GM19455 (cell line): ENCODE measurements at regions not wholly inside any gene's neighbourhood (a gene's known extent, or its start where the extent isn't known, plus 50 kb on each side); places are given as distances from the start of the nearest gene placed in this dataset.
"Not testable (repeated sequence)": the region's sequence is repeated elsewhere in the genome, so short reads cannot be mapped to it uniquely, and the experiment has no call there.

ENCODE experiments used
- ATAC-seq: cut with Tn5 transposase; IDR thresholded peaks from one replicate; pipeline ENCODE4 v1.9.1; 2021; ENCODE audit not compliant: unreplicated experiment

DNA sequence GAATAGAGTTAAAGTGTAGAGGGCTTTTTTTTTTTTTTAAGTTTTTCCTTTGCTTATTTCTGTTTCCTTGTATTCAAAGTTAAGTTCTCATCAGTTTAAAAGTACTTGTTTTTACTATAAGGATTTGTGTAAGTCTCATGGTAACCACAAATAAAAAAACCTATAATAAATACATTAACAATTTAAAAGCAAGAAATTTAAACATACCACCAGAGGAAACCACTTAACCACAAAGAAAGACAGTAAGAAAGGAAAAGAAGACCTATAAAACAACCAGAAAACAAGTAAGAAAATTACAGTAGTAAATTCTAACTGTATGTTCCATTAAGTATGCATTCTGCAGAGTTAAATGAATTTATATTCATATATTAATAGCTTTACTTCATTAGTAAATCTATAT, 999.1 kb upstream of the ATXN8OS start:
- ATAC-seq = no peak

DNA sequence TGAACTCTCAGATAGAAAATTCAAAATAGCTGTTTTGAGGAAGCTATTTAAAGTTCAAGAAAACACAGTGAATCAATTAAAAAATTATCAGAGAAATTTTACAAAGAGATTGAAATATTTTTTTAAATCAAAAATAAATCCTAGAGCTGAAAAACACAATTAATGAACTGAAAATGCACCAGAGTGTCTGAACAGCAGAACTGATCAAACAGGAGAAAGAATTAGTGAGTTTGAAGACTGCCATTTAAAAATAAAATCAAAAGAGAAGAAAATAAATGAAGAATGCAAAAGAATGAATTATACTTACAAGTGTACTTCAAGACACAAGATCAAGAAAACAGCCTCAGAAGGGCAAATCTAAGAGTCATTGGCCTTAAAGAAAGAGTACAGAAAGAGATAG, 1000.2 kb upstream of the ATXN8OS start:
- no peak for ATAC-seq

DNA sequence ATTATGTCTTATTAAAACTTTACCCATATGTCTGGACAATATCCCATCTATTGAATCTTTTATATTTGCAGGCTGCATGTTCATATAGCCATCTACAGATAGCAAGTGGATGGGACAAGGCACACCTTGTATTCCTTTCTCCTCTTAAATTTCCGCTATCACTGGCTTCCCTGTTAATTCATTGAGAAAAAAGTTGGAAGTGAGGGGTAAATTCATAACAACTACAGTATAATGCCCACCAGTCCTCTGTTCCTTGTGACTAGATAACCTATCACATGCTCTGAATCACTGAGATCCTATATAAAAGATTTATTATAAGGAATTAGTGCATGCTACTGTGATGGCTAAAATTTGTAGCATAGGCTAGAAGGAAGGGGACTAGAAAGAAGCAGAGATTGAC, 1005.8 kb upstream of the ATXN8OS start:
- no peak for ATAC-seq

DNA sequence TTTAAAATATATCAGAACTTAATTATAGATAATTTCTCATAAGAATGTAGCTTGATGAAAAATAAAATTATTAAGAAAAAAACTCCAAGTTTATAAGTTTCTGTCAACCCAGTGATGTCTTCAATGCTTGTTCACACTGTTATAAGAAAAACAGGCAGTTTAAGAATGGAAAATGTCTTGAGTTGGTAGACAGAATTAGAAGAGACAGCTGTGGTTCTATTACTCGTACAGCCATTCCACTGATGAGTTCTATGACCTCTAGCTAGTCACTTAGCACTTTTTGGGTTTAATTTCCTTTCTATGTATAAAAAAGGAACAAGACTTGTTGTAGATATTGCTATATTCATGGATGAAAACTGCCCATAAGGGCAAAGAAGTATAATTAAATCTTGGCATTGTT, 1013.1 kb upstream of the ATXN8OS start:
- no peak for ATAC-seq

DNA sequence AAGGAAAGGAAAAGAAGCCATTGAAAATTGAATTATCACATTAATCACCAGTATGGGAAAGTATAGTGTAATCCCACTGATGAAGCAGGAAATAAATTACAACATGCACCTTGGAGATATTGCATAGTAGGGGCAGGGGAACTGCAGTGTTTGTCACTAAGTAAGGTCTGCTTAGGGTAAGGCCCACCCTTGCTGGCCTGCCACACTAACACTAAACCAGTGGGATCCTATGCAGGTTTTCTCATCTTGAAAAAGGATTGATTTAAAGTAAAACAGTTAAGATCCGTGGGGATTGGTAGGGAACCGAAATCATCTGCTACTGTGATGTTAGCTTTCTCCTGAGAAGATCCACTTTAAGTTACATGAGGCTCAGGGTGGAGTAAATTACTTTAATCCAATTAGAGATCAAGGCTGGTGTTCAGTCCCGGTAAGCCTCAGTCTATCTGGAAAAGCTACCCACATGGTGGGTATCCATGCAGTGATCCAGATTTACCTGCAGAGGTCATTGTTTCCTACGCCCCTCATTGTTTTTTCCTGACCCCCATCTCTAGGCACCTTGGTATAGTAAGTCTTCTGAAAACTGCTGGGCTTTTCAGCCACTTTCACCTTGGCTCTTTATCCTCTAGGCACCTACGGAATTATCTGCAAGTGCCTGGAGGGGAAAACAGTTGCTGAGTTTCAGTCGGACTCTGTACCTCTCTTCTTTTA, 1014.9 kb upstream of the ATXN8OS start:
- no peak for ATAC-seq

DNA sequence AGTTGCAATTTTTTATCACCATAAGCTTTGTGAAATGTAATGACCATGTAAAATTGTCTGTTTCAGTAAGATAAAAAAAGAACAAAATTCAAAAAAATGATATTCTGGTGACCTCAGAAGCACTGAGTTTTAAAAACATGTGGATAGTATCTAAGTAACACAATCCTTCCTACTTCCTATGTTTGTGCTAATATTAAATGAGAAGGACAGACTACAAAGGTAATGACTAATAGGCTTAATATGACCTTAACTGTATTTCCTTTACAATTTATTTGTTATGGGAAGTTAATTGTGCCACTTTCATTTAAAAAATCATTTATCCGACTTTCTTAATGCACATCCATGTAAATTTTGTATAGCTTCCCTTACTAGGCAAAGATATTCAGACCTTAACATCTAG, 1030.4 kb upstream of the ATXN8OS start:
- no peak for ATAC-seq

DNA sequence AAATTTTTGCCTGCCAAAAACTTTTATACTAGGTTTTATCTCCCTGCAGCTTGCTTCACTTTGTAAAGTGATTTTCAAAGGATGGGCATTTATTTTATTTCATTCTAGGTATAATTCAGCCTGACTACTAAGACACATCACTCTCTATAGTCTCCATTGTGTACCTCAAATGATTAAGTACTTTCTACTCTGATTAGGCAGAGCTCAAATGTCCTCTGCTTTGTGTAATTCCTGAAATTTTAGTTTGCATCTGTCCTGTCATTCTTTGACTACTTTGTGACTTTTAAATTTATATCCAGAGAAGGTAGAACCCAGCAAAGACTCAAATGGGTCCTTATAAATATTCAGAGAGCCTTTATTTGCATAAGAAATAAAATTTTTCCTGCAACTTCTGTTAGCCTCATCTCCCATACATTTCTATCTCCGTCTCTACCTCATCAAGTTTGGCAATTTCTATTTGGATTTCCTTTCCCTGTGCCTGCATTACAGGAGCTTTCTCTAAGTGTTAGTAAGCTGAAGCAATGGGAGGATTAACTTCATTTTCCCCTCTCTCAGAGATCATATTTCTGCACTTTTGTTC, 1038.0 kb upstream of the ATXN8OS start:
- ATAC-seq = no peak

DNA sequence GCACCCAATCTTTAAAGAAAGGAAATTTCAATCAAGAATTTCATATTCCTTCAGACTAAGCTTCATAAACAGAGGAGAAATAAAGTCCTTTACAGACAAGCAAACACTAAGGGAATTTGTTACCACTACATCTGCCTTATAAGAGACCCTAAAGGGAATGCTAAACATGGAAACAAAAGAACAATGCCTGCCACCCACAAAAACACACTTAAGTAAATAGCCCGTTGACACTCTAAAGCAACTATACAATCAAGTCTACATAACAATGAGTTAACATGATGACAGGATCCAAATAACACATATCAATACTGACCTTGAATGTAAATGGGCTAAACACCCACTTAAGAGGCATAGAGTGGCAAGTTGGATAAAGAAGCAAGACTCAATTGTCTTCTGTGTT, 1056.9 kb upstream of the ATXN8OS start:
- no peak for ATAC-seq

DNA sequence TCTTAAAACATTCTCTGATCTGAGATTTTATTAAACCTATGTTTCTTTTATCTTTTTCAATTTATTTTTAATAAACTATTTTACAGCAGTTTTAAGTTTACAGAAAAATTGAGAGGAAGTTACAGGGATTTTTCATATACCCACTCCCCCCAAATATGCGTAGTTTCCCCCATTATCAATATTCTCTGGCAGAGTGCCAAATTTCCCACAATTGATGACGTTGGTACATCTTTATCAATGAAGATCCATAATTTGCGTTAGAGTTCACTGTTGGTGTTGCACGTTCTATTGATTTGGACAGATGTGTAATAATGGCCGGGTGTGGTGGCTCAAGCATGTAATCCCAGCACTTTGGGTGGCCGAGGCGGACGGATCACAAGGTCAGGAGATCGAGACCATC, 1063.0 kb upstream of the ATXN8OS start:
- no peak for ATAC-seq

DNA sequence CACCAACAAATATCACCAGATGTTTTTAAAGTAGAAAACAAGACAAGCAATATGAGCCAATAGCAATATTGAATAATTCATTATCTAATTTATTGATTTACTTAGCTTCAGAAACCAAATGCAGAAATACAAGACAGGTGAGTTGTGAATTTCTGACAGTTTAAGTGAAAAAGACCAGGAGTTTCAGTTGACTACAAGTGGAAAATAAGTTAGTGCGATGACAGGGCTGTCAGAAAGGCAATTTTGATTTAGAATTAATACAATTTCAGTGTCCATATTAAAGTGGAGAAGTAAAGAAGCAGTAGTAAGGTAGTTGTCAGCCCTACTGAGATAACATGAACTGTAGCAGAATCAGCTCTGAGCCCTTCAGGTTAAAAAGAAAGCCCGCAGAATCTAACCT, 1066.7 kb upstream of the ATXN8OS start:
- ATAC-seq = no peak

DNA sequence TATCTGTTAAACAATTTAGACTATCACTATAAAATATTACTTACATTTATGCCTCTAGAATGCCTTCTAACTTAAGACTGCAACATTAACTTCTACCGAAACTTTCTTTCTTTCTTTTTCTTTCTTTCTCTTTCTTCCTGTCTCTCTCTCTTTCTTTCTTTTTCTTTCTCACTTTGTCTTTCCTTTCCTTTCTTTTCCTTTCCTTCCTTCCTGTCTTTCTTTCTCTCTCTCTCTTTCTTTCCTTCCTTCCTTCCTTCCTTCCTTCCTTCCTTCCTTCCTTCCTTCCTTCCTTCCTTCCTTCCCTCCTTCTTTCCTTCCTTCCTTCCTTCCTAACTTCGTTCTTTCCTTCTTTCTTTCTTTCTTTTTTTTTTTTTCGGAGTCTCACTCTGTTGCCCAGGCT, 1071.9 kb upstream of the ATXN8OS start:
- no peak for ATAC-seq

DNA sequence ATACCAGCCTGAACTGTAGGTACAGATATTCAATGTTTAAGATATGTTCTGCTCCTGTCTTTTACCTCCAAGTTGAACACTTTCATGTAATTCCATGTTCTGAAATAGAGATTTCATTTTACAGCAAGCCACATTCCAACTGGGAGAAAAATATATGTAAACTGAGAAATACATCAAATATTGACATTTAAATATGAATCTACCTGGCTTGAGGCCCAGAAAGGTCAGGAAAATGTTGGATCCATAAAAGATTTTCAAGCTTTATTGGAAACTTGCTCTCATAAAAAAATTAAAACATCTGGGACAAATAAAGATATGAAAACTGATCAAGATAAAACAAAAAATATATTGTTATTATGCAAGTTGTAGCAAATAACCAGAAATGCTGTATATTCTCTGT, 1078.7 kb upstream of the ATXN8OS start:
- no peak for ATAC-seq

DNA sequence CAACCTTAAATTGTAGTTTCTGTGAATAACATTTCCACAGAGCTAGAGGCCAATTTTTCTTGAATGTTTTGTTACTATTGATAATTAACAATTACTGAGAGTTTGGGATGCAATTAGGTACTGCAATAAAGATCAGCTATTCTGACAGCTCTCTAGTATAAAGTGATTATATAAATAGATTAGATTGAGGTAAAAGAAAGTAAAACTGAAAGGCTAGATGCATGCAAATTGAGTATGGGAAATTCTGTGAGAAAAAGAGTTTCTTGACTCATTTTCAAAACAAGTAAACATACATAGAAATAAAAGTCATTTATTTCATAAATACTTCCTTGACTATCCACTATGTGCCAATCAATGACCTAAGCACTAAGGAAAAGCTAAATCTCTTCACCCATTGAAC, 1087.5 kb upstream of the ATXN8OS start:
- no peak for ATAC-seq

DNA sequence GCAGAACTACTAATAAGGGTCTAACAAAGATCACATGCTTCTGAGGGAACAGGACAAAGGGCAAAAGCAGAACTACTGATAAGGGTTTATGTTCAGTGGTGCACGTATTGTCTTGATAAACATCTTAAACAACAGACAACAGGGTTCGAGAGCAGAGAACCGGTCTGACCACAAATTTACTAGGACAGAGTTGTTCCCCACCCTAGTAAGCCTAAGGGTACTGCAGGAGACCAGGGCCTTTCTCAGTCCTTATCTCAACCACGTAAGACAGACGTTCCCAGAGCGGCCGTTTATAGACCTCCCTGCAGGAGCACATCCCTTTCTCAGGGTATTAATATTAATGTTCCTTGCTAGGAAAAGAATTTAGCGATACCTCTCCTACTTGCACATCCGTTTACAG, 1089.5 kb upstream of the ATXN8OS start:
- ATAC-seq = not testable (repeated sequence)

DNA sequence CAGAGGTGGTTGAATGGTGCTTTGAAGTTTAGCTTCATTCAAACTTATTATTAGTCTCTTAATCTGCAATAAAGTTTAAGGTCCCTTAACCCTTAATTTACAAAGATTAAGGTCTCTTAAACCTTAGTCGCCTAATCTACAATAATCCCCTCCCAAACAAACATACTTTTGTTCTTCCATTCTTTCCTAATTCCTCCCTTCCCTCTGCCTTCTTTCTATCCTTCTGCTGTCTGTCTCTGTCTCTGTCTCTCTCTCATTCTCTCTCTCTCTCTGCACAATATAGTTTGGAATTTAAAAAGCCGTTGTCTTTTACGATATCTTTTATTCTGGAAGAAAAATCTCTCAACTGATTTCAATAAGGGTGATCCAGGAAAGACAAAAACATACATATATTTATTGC, 1096.8 kb upstream of the ATXN8OS start:
- no peak for ATAC-seq

DNA sequence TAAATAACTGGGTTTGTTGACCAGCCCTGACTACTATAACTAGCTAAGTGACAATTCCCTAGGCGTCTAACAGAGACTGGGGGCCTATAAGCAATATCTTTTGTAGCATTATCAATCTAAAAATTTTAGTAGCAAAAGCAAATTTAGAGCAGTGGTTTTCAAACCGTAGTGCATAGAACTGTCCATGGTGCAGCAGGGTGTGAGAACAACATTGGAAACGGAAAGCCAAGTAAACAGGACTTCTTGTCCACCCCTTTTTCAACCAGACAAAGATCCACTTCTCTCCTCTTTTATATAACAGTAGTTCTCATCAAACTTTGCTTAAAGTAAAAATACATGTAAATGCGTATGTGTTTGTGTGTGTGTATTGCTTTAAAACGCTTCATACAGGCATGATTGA, 1099.1 kb upstream of the ATXN8OS start:
- ATAC-seq = no peak

DNA sequence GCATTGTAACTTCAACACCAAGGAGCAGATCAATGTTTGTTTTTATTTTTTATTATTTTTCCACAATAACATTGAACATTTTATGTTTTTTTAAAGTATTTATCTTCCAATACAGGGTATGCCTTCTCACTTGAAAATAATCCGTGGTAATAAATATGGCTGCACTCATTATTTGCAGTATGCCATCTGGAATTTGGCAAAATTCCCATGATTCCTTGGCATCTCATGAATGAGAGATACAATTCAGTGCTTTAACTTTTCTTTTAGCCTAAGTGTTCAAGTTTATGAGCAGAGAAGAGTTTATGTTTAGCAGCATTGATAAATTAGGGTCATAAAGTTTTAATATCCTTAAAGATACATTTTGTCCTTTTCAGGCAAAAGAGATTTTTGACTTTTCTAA, 1109.6 kb upstream of the ATXN8OS start:
- ATAC-seq = no peak

DNA sequence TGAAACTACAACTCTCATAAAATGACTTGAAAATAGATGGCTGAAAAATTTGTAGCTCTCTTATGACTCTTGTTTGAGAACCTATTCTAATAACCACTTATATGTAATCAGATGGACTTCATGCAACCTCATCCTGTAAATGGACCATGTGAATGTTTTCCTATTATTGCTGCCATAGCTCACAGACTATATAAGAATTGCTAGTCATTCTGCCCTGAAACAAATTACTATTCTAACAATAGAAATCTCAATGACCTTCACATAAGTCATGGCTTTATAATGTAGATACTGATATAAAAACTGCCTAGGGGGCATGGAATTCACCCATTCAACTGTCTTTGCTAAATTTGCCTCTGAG, 1111.0 kb upstream of the ATXN8OS start:
- ATAC-seq = no peak

DNA sequence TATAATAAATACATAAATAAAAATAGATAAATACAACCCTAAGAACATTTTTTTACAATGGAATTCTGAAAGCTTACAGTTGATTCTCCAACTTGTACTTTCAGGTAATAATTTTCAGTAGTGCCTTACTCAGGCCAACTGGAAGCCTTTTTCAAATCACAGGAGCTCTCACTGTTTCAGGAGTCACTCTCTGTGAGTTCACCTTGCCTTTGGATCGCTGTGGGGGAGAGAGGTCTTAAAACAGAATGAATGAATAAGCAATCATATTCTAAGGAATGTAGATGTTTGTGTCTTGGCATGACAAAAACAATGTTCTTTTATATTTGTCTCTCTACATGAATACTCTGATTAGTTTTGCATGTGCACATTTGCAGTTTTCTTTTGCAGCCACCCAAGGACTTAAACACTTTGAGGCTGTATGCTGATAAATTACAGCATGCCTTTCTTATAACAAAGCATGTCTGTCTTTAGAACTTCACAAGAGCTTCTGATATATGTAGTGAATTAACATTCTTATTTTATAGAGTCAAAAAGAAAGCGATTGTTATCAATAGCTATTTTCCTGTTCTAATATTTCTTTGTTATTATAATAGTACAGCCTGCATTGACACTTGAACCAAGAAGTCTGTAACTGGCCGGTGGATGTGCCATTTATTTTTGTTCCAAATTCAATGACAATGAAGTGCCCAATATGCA, 1111.5 kb upstream of the ATXN8OS start:
- no peak for ATAC-seq

DNA sequence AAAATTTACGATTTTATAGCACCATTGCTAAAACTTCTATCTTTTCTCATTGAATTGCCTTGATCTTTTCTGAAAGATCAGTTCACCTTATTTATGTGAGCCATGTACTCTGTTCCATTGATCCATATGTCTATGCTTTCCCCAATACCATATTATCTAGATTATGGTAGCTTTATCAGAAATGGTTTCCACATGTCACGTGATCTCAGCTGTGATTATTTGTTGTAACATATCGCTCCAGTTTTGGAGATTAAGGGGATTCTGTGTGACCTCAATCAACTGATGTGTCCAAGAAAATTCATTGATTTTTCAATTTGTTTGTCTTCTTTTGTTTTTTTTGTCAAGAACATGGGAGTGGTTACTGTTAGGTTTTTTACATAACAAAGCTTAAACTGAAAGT, 1114.5 kb upstream of the ATXN8OS start:
- ATAC-seq = no peak

DNA sequence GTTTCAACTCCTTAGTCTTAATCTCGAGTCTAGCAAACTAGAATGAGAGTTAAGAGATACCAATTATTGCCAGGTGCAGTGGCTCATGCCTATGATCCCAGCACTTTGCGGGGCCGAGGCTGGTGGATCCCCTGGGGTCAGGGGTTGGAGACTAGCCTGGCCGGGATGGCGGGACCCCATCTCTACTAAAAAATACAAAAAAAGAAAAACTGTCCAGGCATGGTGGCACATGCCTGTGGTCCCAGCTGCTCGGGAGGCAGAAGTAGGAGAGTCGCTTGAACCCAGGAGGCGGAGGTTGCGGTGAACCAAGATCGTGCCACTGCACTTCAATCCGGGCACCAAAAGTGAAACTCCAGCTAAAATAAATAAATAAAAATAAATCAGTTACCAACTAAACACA, 1119.5 kb upstream of the ATXN8OS start:
- ATAC-seq = no peak

DNA sequence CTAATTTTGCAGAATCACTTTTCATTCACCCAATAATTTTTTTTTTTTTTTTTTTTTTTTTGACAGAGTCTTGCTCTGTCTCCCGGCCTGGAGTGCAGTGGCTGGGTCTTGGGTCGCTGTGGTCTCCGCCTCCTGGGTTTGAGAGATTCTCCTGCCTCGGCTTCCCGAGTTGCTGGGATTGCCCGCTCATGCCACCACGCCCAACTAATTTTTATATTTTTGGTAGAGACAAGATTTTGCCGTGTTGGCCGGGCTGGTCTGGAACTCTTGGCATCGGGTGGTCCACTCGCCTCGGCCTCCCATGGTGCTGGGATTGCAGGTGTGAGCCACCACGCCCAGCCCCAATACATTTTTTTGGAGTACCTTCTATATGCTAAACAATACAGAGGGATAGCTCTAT, 1120.0 kb upstream of the ATXN8OS start:
- ATAC-seq = no peak
